ENCODE measurements at regions not wholly inside any gene's neighbourhood (a gene's known extent, or its start where the extent isn't known, plus 50 kb on each side); places are given as distances from the start of the nearest gene placed in this dataset.

GRCh38 chr2:49532702-49533101 is 378.4 kb upstream of the FSHR start:
- Histone ChIP-seq H3K27me3 (ENCODE audit: insufficient read depth, low read length) (no peaks in the 10 kb centered on the region), H3K4me1 (ENCODE audit: control insufficient read depth in 1 of 2, insufficient read depth in 2 of 2, low read length in 2 of 2) (no peaks in the 10 kb centered on the region), H3K9me3 (ENCODE audit: control insufficient read depth in 1 of 2, insufficient read depth in 1 of 2, low read depth in 1 of 2, low read length in 2 of 2) (peaks cover 3 to 27% of the 10 kb centered on the region in 2 experiments; a peak in 2 of 4 replicates), H3K9ac (ENCODE audit: low read length) (no peak overlapping the region), H3K27ac (ENCODE audit: low read depth, low read length) (no peak overlapping the region), H3K4me3 (replicated peaks in 1 of 2; ENCODE audit: low read depth in 1 of 2, low read length in 2 of 2) (no peak overlapping the region), H4K20me1 (ENCODE audit: insufficient read depth) (no peaks in the 10 kb centered on the region), H3K4me2 (ENCODE audit: low read length) (no peak overlapping the region), H3K9me2 (ENCODE audit: insufficient read depth) (no peaks in the 10 kb centered on the region), H3K36me3 (ENCODE audit: control insufficient read depth in 1 of 2, insufficient read depth in 2 of 2, low read length in 2 of 2) (no peaks in the 10 kb centered on the region; a peak in 1 of 4 replicates), H2AFZ (ENCODE audit: low read depth, low read length, poor library complexity, severe bottlenecking) (no peak overlapping the region), H3K79me2 (ENCODE audit: insufficient read depth, low read length) (no peaks in the 10 kb centered on the region)
- no peak for TF ChIP-seq SP1 (IDR thresholded peaks at IDR 0.05; ENCODE audit: low read depth)
- TF ChIP-seq ZBTB33 (IDR thresholded peaks at IDR 0.05; ENCODE audit: extremely low read depth, insufficient replicate concordance, low read length), result no peak
- no peak for TF ChIP-seq MAX (IDR thresholded peaks at IDR 0.05)
- no peak for TF ChIP-seq SIN3A (IDR thresholded peaks at IDR 0.05; ENCODE audit: low read depth)
- no peak for TF ChIP-seq ATF3 (IDR thresholded peaks at IDR 0.05)
- TF ChIP-seq RAD21 (IDR thresholded peaks at IDR 0.05; ENCODE audit: low read depth), result no peak
- TF ChIP-seq REST (IDR thresholded peaks at IDR 0.05; ENCODE audit: low read depth), result no peak
- no peak for TF ChIP-seq SRF (IDR thresholded peaks at IDR 0.05; ENCODE audit: low read depth)
- no peak for TF ChIP-seq CTCF (IDR thresholded peaks at IDR 0.05 in 2 of 3, conservative IDR thresholded peaks at IDR 0.05 in 1 of 3; ENCODE audit: borderline replicate concordance in 1 of 3, insufficient read depth in 1 of 3, low read depth in 2 of 3, low read length in 2 of 3)
- TF ChIP-seq ZNF274 (IDR thresholded peaks at IDR 0.05; ENCODE audit: low read depth, low read length), result no peak
- TF ChIP-seq CBX3 (IDR thresholded peaks at IDR 0.05; ENCODE audit: low read depth), result no peak
- TF ChIP-seq FOSL1 (IDR thresholded peaks at IDR 0.05; ENCODE audit: low read depth), result no peak
- TF ChIP-seq YY1 (IDR thresholded peaks at IDR 0.05; ENCODE audit: extremely low read depth, insufficient replicate concordance, low read depth, low read length), result no peak
- no peak for TF ChIP-seq POLR2AphosphoS5 (IDR thresholded peaks at IDR 0.05; ENCODE audit: low read depth, low read length)
- TF ChIP-seq EGR1 (IDR thresholded peaks at IDR 0.05; ENCODE audit: low read depth), result no peak
- no peak for TF ChIP-seq EZH2 (IDR thresholded peaks at IDR 0.05)
- TF ChIP-seq EZH2phosphoT487 (IDR thresholded peaks at IDR 0.05; ENCODE audit: borderline replicate concordance), result no peak
- no peak for TF ChIP-seq ZFX (IDR thresholded peaks at IDR 0.05)
- ChIA-PET CTCF (no interaction called here), RAD21 (ENCODE audit: low non-redundant PET in 1 of 2, low total read pairs in 2 of 2, uncharacterized antibody in 2 of 2, unreplicated experiment in 2 of 2) (no interaction called here), POLR2A (no interaction called here)
- BruUV-seq (replicated peaks), result no TSS peak
- DNase-seq (ENCODE audit: low read depth, low spot score) (no peak), ATAC-seq (no peak)
- intact Hi-C loops (cut with micrococcal nuclease), result no loop called here
